KMS-11 (cell line): ENCODE measurements at regions not wholly inside any gene's neighbourhood (a gene's known extent, or its start where the extent isn't known, plus 50 kb on each side); places are given as distances from the start of the nearest gene placed in this dataset.

ENCODE experiments used
- H2AFZ ChIP-seq: fragments of 200-600 bp; sonication (generic); 2 replicates; pipeline ENCODE4 v1.6.1; 2016; ENCODE audit warnings: antibody characterized with exemption, mixed run types, low read depth
- H3K27ac ChIP-seq: fragments of 200-600 bp; sonication (generic); 2 replicates; pipeline ENCODE4 v1.6.1; 2016; ENCODE audit warnings: mild to moderate bottlenecking, mixed run types
- H3K27me3 ChIP-seq: fragments of 200-600 bp; sonication (generic); 2 replicates; pipeline ENCODE4 v1.6.1; 2017; ENCODE audit warnings: mild to moderate bottlenecking, low read depth, mixed run types, moderate library complexity; ENCODE audit not compliant: insufficient read depth
- H3K36me3 ChIP-seq: fragments of 200-600 bp; sonication (generic); 2 replicates; pipeline ENCODE4 v1.6.1; 2017; ENCODE audit warnings: mild to moderate bottlenecking, mixed run types; ENCODE audit not compliant: insufficient read depth
- H3K4me1 ChIP-seq: fragments of 200-600 bp; sonication (generic); 2 replicates; pipeline ENCODE4 v1.6.1; 2016; ENCODE audit warnings: mild to moderate bottlenecking, low read depth, mixed run types; ENCODE audit not compliant: poor library complexity, severe bottlenecking
- H3K4me2 ChIP-seq: fragments of 200-600 bp; sonication (generic); 2 replicates; pipeline ENCODE4 v1.7.0; 2016; ENCODE audit warnings: mild to moderate bottlenecking, mixed run types
- H3K4me3 ChIP-seq: fragments of 200-600 bp; sonication (generic); IDR thresholded peaks from 2 replicates; pipeline ENCODE4 v1.6.1; 2017; ENCODE audit warnings: low read depth, low read length, mixed read lengths; ENCODE audit not compliant: insufficient read depth
- H3K79me2 ChIP-seq: fragments of 200-600 bp; sonication (generic); 2 replicates; pipeline ENCODE4 v1.6.1; 2016; ENCODE audit warnings: low read depth, mixed run types; ENCODE audit not compliant: insufficient read depth
- H3K9ac ChIP-seq: fragments of 200-600 bp; sonication (generic); 2 replicates; pipeline ENCODE4 v1.6.1; 2016; ENCODE audit warnings: mild to moderate bottlenecking, mixed run types
- H4K20me1 ChIP-seq: fragments of 200-600 bp; sonication (generic); 2 replicates; pipeline ENCODE4 v1.6.1; 2016; ENCODE audit warnings: mild to moderate bottlenecking, mixed run types; ENCODE audit not compliant: insufficient read depth
- CTCF ChIP-seq: fragments of 200-600 bp; sonication (generic); conservative IDR thresholded peaks from 2 replicates; pipeline ENCODE4 v1.6.1; 2017; ENCODE audit warnings: low read depth, mild to moderate bottlenecking, antibody characterized with exemption, low read length, moderate library complexity, mixed read lengths

DNA sequence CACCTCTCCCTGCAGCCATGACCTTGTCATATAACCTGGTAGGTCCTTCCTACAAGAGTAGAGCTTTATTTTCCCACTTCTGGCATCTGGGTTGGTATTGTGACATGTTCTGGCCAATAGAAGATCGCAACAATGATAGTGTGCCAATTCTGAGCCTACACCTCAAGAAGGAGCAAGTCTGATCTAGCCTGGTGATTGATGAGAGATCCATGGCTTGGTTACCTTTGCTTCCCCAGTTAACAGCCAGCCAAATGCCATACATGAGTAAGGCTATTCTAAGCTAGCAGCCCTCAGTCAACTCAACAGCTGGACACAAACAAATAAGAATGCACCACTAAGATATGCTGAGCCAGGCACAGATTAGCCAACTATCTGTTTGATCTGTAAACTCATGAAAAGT lies 226.7 kb downstream of the LMO4 start:
- Histone ChIP-seq H3K79me2 (no peaks in the 10 kb centered on the region), H3K4me1 (no peaks in the 10 kb centered on the region), H3K27ac (no peak overlapping the region), H3K4me2 (no peak overlapping the region), H3K9ac (no peak overlapping the region), H3K27me3 (no peaks in the 10 kb centered on the region), H2AFZ (no peak overlapping the region), H3K4me3 (no peak overlapping the region), H3K36me3 (no peaks in the 10 kb centered on the region), H4K20me1 (no peaks in the 10 kb centered on the region)
- TF ChIP-seq CTCF: no peak

DNA sequence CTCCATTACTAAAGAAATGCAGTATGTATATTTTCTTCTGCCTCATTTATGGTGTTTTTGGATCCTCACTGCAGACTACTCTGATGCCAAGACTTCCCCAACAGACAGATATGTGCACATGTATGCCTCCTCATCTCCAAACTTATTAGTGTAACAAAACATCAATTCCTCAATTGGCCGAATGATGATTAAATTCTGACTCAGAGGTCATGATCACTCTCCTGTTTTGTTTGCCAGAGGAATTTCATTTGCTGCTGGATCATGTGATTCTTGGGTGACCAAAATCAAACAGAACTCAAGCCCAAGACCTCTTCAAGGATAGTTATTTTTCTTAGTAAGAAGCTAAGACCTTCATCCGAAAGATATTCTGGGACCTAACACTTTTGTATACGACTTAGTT lies 227.6 kb downstream of the LMO4 start:
- Histone ChIP-seq H4K20me1 (no peaks in the 10 kb centered on the region), H3K27ac (no peak overlapping the region), H3K36me3 (no peaks in the 10 kb centered on the region), H3K27me3 (no peaks in the 10 kb centered on the region), H3K4me2 (no peak overlapping the region), H3K79me2 (no peaks in the 10 kb centered on the region), H3K4me1 (no peaks in the 10 kb centered on the region), H2AFZ (no peak overlapping the region), H3K4me3 (no peak overlapping the region), H3K9ac (no peak overlapping the region)
- TF ChIP-seq CTCF: no peak

GRCh38 chr1:87558921-87559320 lies 230.2 kb downstream of the LMO4 start:
- no peak overlapping the region for H3K9ac ChIP-seq
- H3K27me3 ChIP-seq: no peaks in the 10 kb centered on the region
- TF ChIP-seq CTCF: no peak
- H3K4me3 ChIP-seq: no peak overlapping the region
- H2AFZ ChIP-seq: no peak overlapping the region
- no peak overlapping the region for H3K4me2 ChIP-seq
- no peaks in the 10 kb centered on the region for H3K36me3 ChIP-seq
- H3K27ac ChIP-seq: no peak overlapping the region
- no peaks in the 10 kb centered on the region for H3K4me1 ChIP-seq
- no peaks in the 10 kb centered on the region for H3K79me2 ChIP-seq
- H4K20me1 ChIP-seq: no peaks in the 10 kb centered on the region

DNA sequence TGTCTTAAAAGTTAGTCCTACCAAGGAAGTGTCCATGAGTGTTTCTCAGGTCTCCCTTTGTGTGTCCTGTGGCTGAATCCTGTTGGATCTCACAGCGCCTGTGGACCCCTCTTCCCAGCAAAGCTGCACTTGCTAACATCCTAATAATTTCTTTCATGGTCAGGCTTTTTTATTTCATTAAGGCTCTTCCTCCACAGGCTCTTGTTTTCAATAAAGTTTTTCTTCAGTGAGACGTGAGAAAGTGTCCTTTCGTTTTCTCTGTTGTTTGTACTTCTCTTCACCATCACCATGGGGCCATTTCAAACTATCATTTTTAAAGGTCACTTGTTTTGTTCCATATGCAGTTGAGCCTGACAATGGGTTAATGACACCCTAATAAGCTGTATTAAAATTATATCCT lies 231.5 kb downstream of the LMO4 start:
- Histone ChIP-seq H4K20me1 (no peaks in the 10 kb centered on the region), H3K4me2 (no peak overlapping the region), H3K27ac (no peak overlapping the region), H2AFZ (no peak overlapping the region), H3K9ac (no peak overlapping the region), H3K36me3 (no peaks in the 10 kb centered on the region), H3K4me1 (no peaks in the 10 kb centered on the region), H3K79me2 (no peaks in the 10 kb centered on the region), H3K27me3 (no peaks in the 10 kb centered on the region), H3K4me3 (no peak overlapping the region)
- no peak for TF ChIP-seq CTCF
